Adrenal gland (tissue), 5 donors: ENCODE measurements at regions not wholly inside any gene's neighbourhood (a gene's known extent, or its start where the extent isn't known, plus 50 kb on each side); places are given as distances from the start of the nearest gene placed in this dataset.

ENCODE experiments used
- POLR2A ChIP-seq, 2 donors: fragments of 450-650 bp; IDR thresholded peaks; one replicate each; pipeline ENCODE4 v1.6.1; 2017; ENCODE audit warnings: antibody characterized with exemption in 2 of 2, mild to moderate bottlenecking in 2 of 2, moderate library complexity in 1 of 2
- TF ChIP-seq, protein P1 (sequence below), 6 experiments: fragments of 450-650 bp in 4 of 6; fragments of 200-600 bp in 2 of 6; sonication (generic) in 1 of 6; IDR thresholded peaks; 1 replicate in 5 of 6; 2 replicates in 1 of 6; pipeline versions ENCODE4 v1.5.1 to v1.8.0; 2016 to 2021; ENCODE audit warnings: antibody characterized with exemption in 6 of 6, mild to moderate bottlenecking in 2 of 6, moderate library complexity in 1 of 6
- donor health status: DM: no; HTN: no; CAD: no.

DNA sequence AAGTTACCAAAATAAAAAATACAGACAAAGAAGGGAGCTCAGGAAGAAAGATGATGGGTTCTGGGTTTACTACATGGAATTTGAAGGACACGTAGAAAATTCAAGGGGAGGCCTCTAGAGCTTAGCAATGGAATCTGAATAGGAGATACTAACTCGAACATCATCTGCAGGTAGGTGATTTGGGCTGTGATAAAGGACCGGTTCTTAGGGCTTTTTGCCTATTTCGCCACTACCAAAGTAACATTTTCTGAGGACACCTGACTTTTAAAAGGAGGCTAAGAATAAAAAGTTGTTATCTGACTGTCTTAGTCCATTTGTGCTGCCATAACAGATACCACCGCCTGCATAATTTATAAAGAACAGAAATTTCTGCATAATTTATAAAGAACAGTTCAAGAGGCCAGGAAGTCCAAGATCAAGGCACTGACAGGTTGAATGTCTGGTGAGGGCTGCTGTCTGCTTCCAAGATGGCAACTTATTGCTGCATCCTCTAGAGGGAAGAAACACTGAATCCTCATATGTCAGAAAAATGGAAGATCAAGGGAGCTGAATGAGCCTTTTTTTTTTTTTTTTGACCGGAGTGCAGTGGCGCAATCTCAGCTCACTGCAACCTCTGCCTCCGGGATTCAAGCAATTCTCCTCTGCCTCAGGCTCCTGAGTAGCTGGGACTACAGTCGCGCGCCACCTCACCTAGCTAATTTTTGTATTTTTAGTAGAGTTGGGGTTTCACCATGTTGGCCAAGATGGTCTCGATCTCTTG, 67.9 kb upstream of the UBE2E2 start:
- TF ChIP-seq, protein P1, sequence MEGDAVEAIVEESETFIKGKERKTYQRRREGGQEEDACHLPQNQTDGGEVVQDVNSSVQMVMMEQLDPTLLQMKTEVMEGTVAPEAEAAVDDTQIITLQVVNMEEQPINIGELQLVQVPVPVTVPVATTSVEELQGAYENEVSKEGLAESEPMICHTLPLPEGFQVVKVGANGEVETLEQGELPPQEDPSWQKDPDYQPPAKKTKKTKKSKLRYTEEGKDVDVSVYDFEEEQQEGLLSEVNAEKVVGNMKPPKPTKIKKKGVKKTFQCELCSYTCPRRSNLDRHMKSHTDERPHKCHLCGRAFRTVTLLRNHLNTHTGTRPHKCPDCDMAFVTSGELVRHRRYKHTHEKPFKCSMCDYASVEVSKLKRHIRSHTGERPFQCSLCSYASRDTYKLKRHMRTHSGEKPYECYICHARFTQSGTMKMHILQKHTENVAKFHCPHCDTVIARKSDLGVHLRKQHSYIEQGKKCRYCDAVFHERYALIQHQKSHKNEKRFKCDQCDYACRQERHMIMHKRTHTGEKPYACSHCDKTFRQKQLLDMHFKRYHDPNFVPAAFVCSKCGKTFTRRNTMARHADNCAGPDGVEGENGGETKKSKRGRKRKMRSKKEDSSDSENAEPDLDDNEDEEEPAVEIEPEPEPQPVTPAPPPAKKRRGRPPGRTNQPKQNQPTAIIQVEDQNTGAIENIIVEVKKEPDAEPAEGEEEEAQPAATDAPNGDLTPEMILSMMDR (IDR thresholded peaks at IDR 0.05), result no peak
- TF ChIP-seq POLR2A (IDR thresholded peaks at IDR 0.05), result no peak
